ENCODE measurements at regions not wholly inside any gene's neighbourhood (a gene's known extent, or its start where the extent isn't known, plus 50 kb on each side); places are given as distances from the start of the nearest gene placed in this dataset.

DNA sequence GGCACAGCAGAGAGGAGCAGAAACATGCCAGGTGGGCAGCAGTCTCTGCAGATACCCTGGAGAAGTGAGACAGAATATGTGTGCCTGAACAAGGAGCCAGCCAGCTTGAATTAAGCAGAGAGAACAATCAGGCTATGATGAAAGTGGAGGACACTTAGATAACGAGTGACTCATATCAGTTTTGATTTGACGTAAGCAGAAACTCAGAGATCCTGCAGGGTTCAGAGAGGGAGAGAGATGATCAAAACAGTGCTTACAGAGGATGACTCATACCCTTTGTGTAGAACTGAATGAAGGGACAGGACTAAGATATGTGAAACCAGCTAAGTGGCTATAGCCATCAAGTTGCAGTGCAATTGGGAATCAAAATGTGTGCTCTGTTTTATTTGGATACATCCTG, 300.7 kb downstream of the TENT5A start:
- no peak for DNase-seq (ENCODE audit: insufficient read length)
- no peak for FAIRE-seq
- TF ChIP-seq POLR2A (IDR thresholded peaks at IDR 0.05; ENCODE audit: low read depth, low read length) = no peak
- TF ChIP-seq POLR2AphosphoS5 (IDR thresholded peaks at IDR 0.05; ENCODE audit: low read depth, low read length) = no peak
- TF ChIP-seq TAF1 (IDR thresholded peaks at IDR 0.05; ENCODE audit: borderline replicate concordance, low read depth, low read length) = no peak

DNA sequence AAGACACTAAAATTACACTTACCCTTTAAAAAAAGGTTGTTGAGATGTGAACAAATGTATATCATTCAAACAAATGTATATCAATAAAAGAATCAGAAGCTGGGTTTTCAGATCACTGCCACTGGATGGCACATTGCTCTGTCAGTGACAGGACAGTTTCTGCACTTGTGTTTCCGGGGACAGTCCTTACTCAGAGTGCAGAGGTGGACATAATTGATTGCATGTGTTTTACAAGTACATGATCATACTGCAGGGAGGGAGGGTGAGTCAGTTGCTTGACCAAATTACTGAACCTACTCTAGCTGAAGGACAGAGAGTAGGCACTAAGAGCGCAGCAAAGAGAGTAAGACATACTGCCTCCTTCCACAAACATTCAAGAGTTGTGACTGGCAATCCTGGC, 302.3 kb downstream of the TENT5A start:
- TF ChIP-seq POLR2A (IDR thresholded peaks at IDR 0.05; ENCODE audit: low read depth, low read length) = no peak
- no peak for TF ChIP-seq TAF1 (IDR thresholded peaks at IDR 0.05; ENCODE audit: borderline replicate concordance, low read depth, low read length)
- TF ChIP-seq POLR2AphosphoS5 (IDR thresholded peaks at IDR 0.05; ENCODE audit: low read depth, low read length) = no peak
- DNase-seq (ENCODE audit: insufficient read length) = no peak
- FAIRE-seq = no peak

DNA sequence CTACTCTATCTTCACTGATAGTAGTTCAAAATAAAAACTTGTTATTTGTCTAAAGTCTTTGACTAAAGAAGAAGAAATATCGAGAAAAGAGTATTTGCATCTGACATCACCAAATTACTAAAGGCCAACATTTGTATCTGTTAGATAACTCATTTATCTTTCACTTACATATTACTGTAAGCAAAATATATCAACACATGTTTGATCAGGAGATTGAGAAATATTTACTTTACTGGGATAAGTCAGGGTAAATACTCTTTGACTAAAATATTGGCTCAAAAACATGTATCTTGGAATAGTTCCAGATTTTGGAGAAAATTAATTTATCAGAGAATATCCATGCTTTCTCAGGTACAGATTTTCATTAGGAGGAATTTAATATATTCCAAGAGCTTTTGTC, 306.0 kb downstream of the TENT5A start:
- DNase-seq (ENCODE audit: insufficient read length) = no peak
- no peak for FAIRE-seq
- no peak for TF ChIP-seq POLR2A (IDR thresholded peaks at IDR 0.05; ENCODE audit: low read depth, low read length)
- no peak for TF ChIP-seq TAF1 (IDR thresholded peaks at IDR 0.05; ENCODE audit: borderline replicate concordance, low read depth, low read length)
- no peak for TF ChIP-seq POLR2AphosphoS5 (IDR thresholded peaks at IDR 0.05; ENCODE audit: low read depth, low read length)

DNA sequence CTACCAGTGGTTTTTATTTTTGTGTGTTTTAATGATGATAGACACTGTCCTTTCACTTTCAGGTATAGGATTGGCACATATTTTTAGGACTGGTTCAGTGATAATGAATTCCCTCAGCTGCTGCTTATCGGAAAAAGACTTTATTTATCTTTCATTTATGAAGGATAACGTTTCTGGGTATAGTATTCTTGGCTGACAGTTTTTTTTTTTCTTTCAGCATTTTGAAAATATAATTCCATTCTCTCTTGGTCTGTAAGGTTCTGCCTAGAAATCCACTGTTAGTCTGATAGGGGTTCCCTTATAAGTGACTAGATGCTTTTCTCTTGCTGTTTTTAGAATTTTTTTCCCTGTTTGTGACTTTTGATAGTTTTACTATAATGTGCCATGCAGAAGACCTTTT, 313.1 kb downstream of the TENT5A start:
- no peak for TF ChIP-seq POLR2AphosphoS5 (IDR thresholded peaks at IDR 0.05; ENCODE audit: low read depth, low read length)
- TF ChIP-seq TAF1 (IDR thresholded peaks at IDR 0.05; ENCODE audit: borderline replicate concordance, low read depth, low read length) = no peak
- TF ChIP-seq POLR2A (IDR thresholded peaks at IDR 0.05; ENCODE audit: low read depth, low read length) = no peak

DNA sequence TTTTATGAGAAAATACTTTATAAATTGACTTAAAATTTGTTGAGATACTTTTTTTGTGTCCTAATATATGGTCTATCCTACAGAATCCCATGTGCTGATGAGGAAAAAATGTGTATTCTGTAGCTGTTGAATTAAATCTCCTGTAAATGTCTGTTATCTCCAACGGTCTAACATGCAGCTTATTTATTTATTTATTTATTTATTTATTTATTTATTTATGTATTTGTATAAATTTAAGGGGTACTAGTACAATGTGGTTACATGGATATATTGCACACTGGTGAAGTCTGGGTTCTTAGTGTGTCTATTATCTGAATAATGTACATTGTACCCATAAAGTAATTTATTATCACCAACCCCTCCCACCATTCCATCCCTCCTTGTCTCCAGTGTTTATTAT, 315.5 kb downstream of the TENT5A start:
- FAIRE-seq = no peak
- DNase-seq (ENCODE audit: insufficient read length) = no peak
- TF ChIP-seq POLR2A (IDR thresholded peaks at IDR 0.05; ENCODE audit: low read depth, low read length) (no peak), TAF1 (IDR thresholded peaks at IDR 0.05; ENCODE audit: borderline replicate concordance, low read depth, low read length) (no peak), POLR2AphosphoS5 (IDR thresholded peaks at IDR 0.05; ENCODE audit: low read depth, low read length) (no peak)

More for the DNA sequence above, 313.1 kb downstream of the TENT5A start:
- no peak for DNase-seq (ENCODE audit: insufficient read length)
- no peak for FAIRE-seq

DNA sequence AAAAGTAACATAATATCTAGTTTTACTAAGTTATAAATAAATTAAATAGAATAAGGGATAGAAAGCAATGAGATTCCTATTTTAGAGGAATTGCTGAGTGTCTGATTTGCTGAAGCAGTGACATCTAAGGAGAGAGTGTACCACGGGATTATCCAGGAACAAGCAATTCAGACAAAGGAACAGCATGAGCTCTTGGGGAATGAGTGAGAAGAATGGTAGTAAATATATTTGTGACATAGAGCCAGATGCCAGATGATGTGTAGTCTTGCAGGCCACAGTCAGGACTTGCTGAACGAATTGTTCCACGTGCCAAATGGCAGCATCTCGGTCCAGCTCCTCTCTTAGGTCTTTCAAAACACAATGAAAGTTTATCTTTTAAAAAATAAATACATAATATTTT, 339.2 kb downstream of the TENT5A start:
- TF ChIP-seq TAF1 (IDR thresholded peaks at IDR 0.05; ENCODE audit: borderline replicate concordance, low read depth, low read length) = no peak
- TF ChIP-seq POLR2A (IDR thresholded peaks at IDR 0.05; ENCODE audit: low read depth, low read length) = no peak
- no peak for TF ChIP-seq POLR2AphosphoS5 (IDR thresholded peaks at IDR 0.05; ENCODE audit: low read depth, low read length)
- no peak for FAIRE-seq
- DNase-seq (ENCODE audit: insufficient read length) = no peak

DNA sequence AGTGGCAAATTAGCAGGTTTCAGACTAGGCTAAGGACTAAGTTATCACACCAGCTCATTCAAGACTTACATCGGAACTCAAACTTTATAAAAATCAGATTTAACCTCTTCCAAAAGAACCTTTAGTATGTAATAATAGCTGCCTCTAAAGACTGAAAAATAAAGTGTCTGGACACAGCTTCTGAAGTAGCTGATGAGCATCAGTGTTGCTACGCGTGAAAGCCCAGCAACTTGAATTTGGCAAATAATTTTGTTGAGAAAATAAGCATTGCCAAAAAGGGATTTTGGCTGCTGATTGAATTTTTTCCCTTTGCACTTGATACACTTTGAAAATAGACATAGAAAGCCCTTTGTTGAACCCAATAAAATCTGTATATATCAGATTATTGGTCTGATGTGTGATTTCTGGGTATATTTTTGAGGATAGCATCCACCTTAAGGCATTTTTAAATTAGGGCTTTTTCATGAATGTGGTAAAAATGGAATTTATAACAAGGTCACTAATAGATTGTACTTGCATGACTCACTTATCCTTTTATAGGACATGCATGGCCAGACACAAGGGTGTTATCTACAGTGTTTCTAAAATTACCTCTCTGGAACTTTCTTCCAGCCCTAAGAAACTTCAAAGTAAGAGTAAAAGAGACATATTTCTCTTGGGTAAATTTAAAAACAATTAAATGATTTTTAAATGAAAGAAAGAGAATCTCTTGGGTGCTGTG, 350.4 kb downstream of the TENT5A start:
- DNase-seq (ENCODE audit: insufficient read length) (no peak), FAIRE-seq (no peak)
- no peak for TF ChIP-seq POLR2AphosphoS5 (IDR thresholded peaks at IDR 0.05; ENCODE audit: low read depth, low read length)
- no peak for TF ChIP-seq TAF1 (IDR thresholded peaks at IDR 0.05; ENCODE audit: borderline replicate concordance, low read depth, low read length)

DNA sequence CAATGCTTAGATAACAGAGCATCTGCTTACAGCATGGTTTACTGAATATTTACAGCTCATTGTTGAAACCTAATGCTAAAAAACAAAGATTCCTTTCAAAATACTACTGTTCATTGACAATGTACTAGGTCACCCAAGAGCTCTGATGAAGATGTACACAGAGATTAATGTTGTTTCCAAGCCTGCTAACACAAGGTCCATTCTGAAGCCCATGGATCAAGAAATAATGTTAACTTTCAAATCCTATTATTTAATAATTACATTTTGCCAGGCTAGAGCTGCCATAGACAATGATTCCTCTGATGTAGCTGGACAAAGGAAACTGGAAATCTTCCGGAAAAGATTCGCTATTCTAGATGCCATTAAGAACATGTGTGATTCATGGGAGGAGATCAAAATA, 355.6 kb downstream of the TENT5A start:
- no peak for FAIRE-seq

DNA sequence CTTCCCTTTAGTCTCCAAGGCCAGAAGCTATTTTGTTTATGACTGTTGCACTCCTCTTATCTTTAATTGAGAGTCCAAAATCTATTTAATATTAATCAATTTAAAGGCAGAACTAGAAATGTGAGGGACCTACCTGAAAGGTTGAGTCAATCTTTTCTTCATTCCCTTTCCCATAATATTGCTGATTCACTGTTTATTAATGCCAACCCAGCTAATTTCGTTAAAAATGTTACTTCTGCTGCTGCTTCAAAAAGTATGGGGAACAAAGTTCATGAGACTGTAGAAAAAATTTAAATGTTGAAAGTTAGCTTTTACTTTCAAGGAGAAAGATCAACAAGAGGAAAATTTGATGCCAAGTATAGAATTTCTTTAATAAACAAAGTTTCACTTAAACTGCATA, 365.3 kb downstream of the TENT5A start:
- no peak for TF ChIP-seq POLR2A (IDR thresholded peaks at IDR 0.05; ENCODE audit: low read depth, low read length)
- no peak for TF ChIP-seq POLR2AphosphoS5 (IDR thresholded peaks at IDR 0.05; ENCODE audit: low read depth, low read length)
- no peak for TF ChIP-seq TAF1 (IDR thresholded peaks at IDR 0.05; ENCODE audit: borderline replicate concordance, low read depth, low read length)
- DNase-seq (ENCODE audit: insufficient read length) (no peak), FAIRE-seq (no peak)

More for the DNA sequence above, 355.6 kb downstream of the TENT5A start:
- no peak for DNase-seq (ENCODE audit: insufficient read length)
- TF ChIP-seq POLR2AphosphoS5 (IDR thresholded peaks at IDR 0.05; ENCODE audit: low read depth, low read length) (no peak), POLR2A (IDR thresholded peaks at IDR 0.05; ENCODE audit: low read depth, low read length) (no peak), TAF1 (IDR thresholded peaks at IDR 0.05; ENCODE audit: borderline replicate concordance, low read depth, low read length) (no peak)

DNA sequence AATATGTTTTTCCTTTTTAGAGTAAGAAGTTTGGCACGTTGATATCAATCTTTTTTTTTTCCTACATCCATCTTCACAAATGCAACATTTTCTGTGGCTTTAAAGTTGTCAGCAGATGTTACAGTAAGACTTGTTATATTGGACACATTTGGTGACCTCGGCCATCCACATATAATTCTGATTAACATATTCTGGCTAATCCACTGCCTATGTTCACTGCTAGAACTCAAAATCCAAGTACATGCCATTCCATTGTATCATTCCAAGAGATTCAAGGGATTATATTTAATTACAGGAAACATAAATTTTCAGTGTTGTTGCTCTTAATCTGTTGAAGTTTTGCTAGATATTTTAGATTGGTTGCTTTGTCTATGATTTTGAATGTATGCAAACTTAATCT, 367.6 kb downstream of the TENT5A start:
- FAIRE-seq (no peak), DNase-seq (ENCODE audit: insufficient read length) (no peak)
- TF ChIP-seq POLR2AphosphoS5 (IDR thresholded peaks at IDR 0.05; ENCODE audit: low read depth, low read length) (no peak), POLR2A (IDR thresholded peaks at IDR 0.05; ENCODE audit: low read depth, low read length) (no peak), TAF1 (IDR thresholded peaks at IDR 0.05; ENCODE audit: borderline replicate concordance, low read depth, low read length) (no peak)

DNA sequence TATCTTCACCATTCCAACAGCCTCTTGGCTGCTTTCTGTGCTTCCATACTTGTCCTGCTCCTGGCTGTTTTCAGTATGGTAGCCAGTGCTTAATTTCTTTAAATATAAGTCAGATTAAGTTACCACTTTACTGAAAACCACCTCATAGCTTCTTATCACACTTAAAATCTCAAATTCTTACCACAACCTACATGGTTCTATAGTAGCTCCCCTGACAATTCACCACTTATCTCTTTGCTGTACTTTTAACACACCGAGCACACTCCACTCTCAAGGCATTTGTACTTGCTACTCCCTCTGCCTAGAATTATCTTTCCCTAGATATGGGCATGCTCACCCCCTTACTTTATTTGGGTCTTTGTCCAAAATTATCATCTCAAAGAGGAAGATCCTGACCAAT, 369.0 kb downstream of the TENT5A start:
- DNase-seq (ENCODE audit: insufficient read length) = no peak
- TF ChIP-seq TAF1 (IDR thresholded peaks at IDR 0.05; ENCODE audit: borderline replicate concordance, low read depth, low read length) (no peak), POLR2AphosphoS5 (IDR thresholded peaks at IDR 0.05; ENCODE audit: low read depth, low read length) (no peak), POLR2A (IDR thresholded peaks at IDR 0.05; ENCODE audit: low read depth, low read length) (no peak)
- FAIRE-seq = no peak

DNA sequence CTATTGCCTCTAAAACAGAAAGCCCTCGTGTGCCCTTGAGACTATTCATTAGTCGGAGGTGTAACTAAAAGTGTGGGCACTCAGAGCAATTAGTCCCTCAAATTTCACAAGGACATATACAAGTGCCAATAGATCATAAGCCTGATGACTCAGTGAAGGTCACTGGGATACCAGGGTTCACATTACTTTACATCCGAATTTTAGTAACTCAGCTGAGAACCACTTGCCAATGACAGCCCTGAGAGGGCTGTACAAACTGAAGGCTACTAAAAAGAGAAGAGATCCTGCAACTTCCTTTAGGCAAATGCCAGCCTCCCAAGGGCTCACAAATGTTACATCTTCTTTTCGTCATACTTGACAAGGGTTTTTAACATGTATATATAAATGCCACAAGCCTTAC, 369.6 kb downstream of the TENT5A start:
- TF ChIP-seq POLR2A (IDR thresholded peaks at IDR 0.05; ENCODE audit: low read depth, low read length) (no peak), TAF1 (IDR thresholded peaks at IDR 0.05; ENCODE audit: borderline replicate concordance, low read depth, low read length) (no peak), POLR2AphosphoS5 (IDR thresholded peaks at IDR 0.05; ENCODE audit: low read depth, low read length) (no peak)
- FAIRE-seq (no peak), DNase-seq (ENCODE audit: insufficient read length) (no peak)
